ENCODE measurements at regions not wholly inside any gene's neighbourhood (a gene's known extent, or its start where the extent isn't known, plus 50 kb on each side); places are given as distances from the start of the nearest gene placed in this dataset.

- no peak overlapping the region for H3K27ac ChIP-seq
- H3K4me3 ChIP-seq, result no peak overlapping the region
- intact Hi-C loops (cut with DNase I), result no loop called here
- H3K27me3 ChIP-seq, result no peaks in the 10 kb centered on the region
- no peak for TF ChIP-seq CTCF (IDR thresholded peaks at IDR 0.05)
- DNase-seq (ENCODE audit: low spot score in 2 of 2), result no peak
- no peaks in the 10 kb centered on the region for H3K9me3 ChIP-seq
- H3K36me3 ChIP-seq, result no peaks in the 10 kb centered on the region
- H3K4me1 ChIP-seq, result no peaks in the 10 kb centered on the region
Observed at GRCh38 chr4:94115687-94116086, 92.0 kb upstream of the SMARCAD1 start.

GRCh38 chr4:94116842-94117241 is 90.8 kb upstream of the SMARCAD1 start:
- Histone ChIP-seq H3K27me3 (no peaks in the 10 kb centered on the region), H3K4me3 (no peak overlapping the region), H3K9me3 (no peaks in the 10 kb centered on the region), H3K27ac (no peak overlapping the region), H3K36me3 (no peaks in the 10 kb centered on the region), H3K4me1 (no peaks in the 10 kb centered on the region)
- DNase-seq (ENCODE audit: low spot score in 2 of 2), result no peak
- TF ChIP-seq CTCF (IDR thresholded peaks at IDR 0.05), result no peak
- intact Hi-C loops (cut with DNase I), result no loop called here

- Histone ChIP-seq H3K27me3 (no peaks in the 10 kb centered on the region), H3K36me3 (no peaks in the 10 kb centered on the region), H3K4me1 (no peaks in the 10 kb centered on the region), H3K27ac (no peak overlapping the region), H3K4me3 (no peak overlapping the region), H3K9me3 (no peaks in the 10 kb centered on the region)
- no peak for TF ChIP-seq CTCF (IDR thresholded peaks at IDR 0.05)
- intact Hi-C loops (cut with DNase I), result loop anchor here (10.0 kb wide), 1 partner anchor 332 kb away; no protein-coding TSS in a partner anchor
- no peak for DNase-seq (ENCODE audit: low spot score in 2 of 2)
Observed at GRCh38 chr4:94126669-94127068, 81.0 kb upstream of the SMARCAD1 start.

- H3K4me3 ChIP-seq, result no peak overlapping the region
- no peak for DNase-seq (ENCODE audit: low spot score in 2 of 2)
- no peaks in the 10 kb centered on the region for H3K27me3 ChIP-seq
- no peaks in the 10 kb centered on the region for H3K36me3 ChIP-seq
- no peaks in the 10 kb centered on the region for H3K9me3 ChIP-seq
- H3K4me1 ChIP-seq, result no peaks in the 10 kb centered on the region
- TF ChIP-seq CTCF (IDR thresholded peaks at IDR 0.05), result peak in 2 of 3 experiments; percentile 13 to 27
- intact Hi-C loops (cut with DNase I), result loop anchor here (10.0 kb wide), 1 partner anchor 333 kb away; no protein-coding TSS in a partner anchor
- H3K27ac ChIP-seq, result no peak overlapping the region
Observed at GRCh38 chr4:94127707-94128328, 79.8 kb upstream of the SMARCAD1 start.

GRCh38 chr4:94131212-94131611 is 76.5 kb upstream of the SMARCAD1 start:
- no peaks in the 10 kb centered on the region for H3K9me3 ChIP-seq

More at GRCh38 chr4:94131212-94131611, 76.5 kb upstream of the SMARCAD1 start:
- no peaks in the 10 kb centered on the region for H3K36me3 ChIP-seq
- no peak overlapping the region for H3K4me3 ChIP-seq
- no peak for DNase-seq (ENCODE audit: low spot score in 2 of 2)
- no peak for TF ChIP-seq CTCF (IDR thresholded peaks at IDR 0.05)
- H3K4me1 ChIP-seq, result no peaks in the 10 kb centered on the region
- no peaks in the 10 kb centered on the region for H3K27me3 ChIP-seq
- intact Hi-C loops (cut with DNase I), result no loop called here
- no peak overlapping the region for H3K27ac ChIP-seq

All from ascending aorta (tissue), 2 donors.